Natural killer cell (primary cell): ENCODE measurements at regions not wholly inside any gene's neighbourhood (a gene's known extent, or its start where the extent isn't known, plus 50 kb on each side); places are given as distances from the start of the nearest gene placed in this dataset.
"Not testable (repeated sequence)": the region's sequence is repeated elsewhere in the genome, so short reads cannot be mapped to it uniquely, and the experiment has no call there.

Experiments
- ATAC-seq, 3 donors: fragments of 150-1000 bp in 2 of 3; fragments of 200-7000 bp in 1 of 3; cut with Tn5 transposase; 1 replicate in 1 of 3; 2 replicates in 2 of 3; pipeline ENCODE4 v1.10.0; 2021; ENCODE audit warnings: mild to moderate bottlenecking in 2 of 3, moderate library complexity in 2 of 3
- DNase-seq, 2 donors: peaks; one replicate each; pipeline versions ENCODE4 v3.0.0 to v3.0.0-alpha.2; 2013 to 2021; ENCODE audit warnings: mixed read lengths in 1 of 2
- H3K27ac ChIP-seq: one replicate; pipeline ENCODE4 v1.5.1; 2013; ENCODE audit warnings: mild to moderate bottlenecking, low read length
- H3K27me3 ChIP-seq: one replicate; pipeline ENCODE4 v1.6.1; 2013; ENCODE audit warnings: low read length; ENCODE audit not compliant: control insufficient read depth, insufficient read depth
- H3K36me3 ChIP-seq: one replicate; pipeline ENCODE4 v1.6.1; 2013; ENCODE audit warnings: low read length; ENCODE audit not compliant: control insufficient read depth, insufficient read depth
- H3K4me1 ChIP-seq: one replicate; pipeline ENCODE4 v1.6.1; 2013; ENCODE audit warnings: low read length; ENCODE audit not compliant: control insufficient read depth, insufficient read depth
- H3K4me3 ChIP-seq: one replicate; pipeline ENCODE4 v1.5.1; 2013; ENCODE audit warnings: low read length
- H3K9me3 ChIP-seq: one replicate; pipeline ENCODE4 v1.6.1; 2013; ENCODE audit warnings: low read length; ENCODE audit not compliant: control insufficient read depth, insufficient read depth
- H3K27ac Mint-ChIP-seq, 2 donors: one replicate each; pipeline ENCODE4 v1.8.0; 2022; ENCODE audit warnings: mild to moderate bottlenecking in 2 of 2, mixed read lengths in 2 of 2, moderate library complexity in 1 of 2
- H3K27me3 Mint-ChIP-seq, 2 donors: one replicate each; pipeline ENCODE4 v1.8.0; 2022; ENCODE audit warnings: low read depth in 2 of 2, mixed read lengths in 2 of 2
- H3K36me3 Mint-ChIP-seq: one replicate; pipeline ENCODE4 v1.8.0; 2022; ENCODE audit warnings: mixed read lengths
- H3K4me1 Mint-ChIP-seq, 2 donors: one replicate each; pipeline ENCODE4 v1.8.0; 2022; ENCODE audit warnings: mixed read lengths in 2 of 2
- H3K4me3 Mint-ChIP-seq: one replicate; pipeline ENCODE4 v1.8.0; 2022; ENCODE audit warnings: mild to moderate bottlenecking, moderate library complexity, mixed read lengths
- H3K9me3 Mint-ChIP-seq, 2 donors: one replicate each; pipeline ENCODE4 v1.8.0; 2022; ENCODE audit warnings: mixed read lengths in 2 of 2
- WGBS: methylation state at CpG from one replicate; pipeline ENCODE4 v1.1.7; 2013; ENCODE audit warnings: missing lambda C conversion rate; ENCODE audit not compliant: insufficient coverage; 5-methylcytosine and 5-hydroxymethylcytosine counted together
- intact Hi-C: fragments of 100-400 bp; cut with micrococcal nuclease; formaldehyde crosslinking; loops from one replicate; pipeline ENCODE4 v1.14.2; 2022
- TF ChIP-seq, protein P1 (sequence below): fragments of 200-600 bp; IDR thresholded peaks from one replicate; pipeline ENCODE4 v1.8.0; 2022; ENCODE audit warnings: antibody characterized with exemption

DNA sequence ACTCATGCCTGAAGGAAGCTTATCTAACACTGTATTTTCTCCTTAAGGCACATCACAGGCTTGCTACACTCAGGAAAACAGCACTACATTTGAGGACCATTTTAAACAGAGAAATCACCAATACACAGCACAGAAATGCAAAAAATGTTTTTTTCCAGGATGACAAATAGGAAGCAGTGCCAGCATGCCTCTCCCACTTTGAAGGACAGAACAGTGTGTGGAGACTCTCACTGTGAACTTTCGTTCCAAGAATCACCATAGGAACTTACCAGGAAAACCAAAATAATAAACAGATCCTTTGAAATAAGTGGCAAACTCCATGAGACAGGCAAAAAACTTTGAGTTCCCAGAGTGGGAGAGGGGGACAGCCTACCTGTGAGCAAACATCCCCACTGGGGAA, 217.8 kb upstream of the MAST4 start:
- Mint-ChIP-seq H3K9me3 (peaks cover 0 to 6% of the 10 kb centered on the region in 2 donors), H3K4me1 (no peaks in the 10 kb centered on the region), H3K27me3 (no peaks in the 10 kb centered on the region), H3K4me3 (no peak overlapping the region), H3K36me3 (no peaks in the 10 kb centered on the region), H3K27ac (no peak overlapping the region)
- Histone ChIP-seq H3K9me3 (peaks cover 3% of the 10 kb centered on the region), H3K27ac (no peak overlapping the region), H3K4me3 (no peak overlapping the region), H3K4me1 (no peaks in the 10 kb centered on the region), H3K36me3 (no peaks in the 10 kb centered on the region), H3K27me3 (no peaks in the 10 kb centered on the region)
- DNase-seq (no peak), ATAC-seq (no peak)
- TF ChIP-seq, protein P1, sequence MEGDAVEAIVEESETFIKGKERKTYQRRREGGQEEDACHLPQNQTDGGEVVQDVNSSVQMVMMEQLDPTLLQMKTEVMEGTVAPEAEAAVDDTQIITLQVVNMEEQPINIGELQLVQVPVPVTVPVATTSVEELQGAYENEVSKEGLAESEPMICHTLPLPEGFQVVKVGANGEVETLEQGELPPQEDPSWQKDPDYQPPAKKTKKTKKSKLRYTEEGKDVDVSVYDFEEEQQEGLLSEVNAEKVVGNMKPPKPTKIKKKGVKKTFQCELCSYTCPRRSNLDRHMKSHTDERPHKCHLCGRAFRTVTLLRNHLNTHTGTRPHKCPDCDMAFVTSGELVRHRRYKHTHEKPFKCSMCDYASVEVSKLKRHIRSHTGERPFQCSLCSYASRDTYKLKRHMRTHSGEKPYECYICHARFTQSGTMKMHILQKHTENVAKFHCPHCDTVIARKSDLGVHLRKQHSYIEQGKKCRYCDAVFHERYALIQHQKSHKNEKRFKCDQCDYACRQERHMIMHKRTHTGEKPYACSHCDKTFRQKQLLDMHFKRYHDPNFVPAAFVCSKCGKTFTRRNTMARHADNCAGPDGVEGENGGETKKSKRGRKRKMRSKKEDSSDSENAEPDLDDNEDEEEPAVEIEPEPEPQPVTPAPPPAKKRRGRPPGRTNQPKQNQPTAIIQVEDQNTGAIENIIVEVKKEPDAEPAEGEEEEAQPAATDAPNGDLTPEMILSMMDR: no peak
- intact Hi-C loops: no loop called here
- 67% methylated on average over 1 of the region's 1 CpG for WGBS

DNA sequence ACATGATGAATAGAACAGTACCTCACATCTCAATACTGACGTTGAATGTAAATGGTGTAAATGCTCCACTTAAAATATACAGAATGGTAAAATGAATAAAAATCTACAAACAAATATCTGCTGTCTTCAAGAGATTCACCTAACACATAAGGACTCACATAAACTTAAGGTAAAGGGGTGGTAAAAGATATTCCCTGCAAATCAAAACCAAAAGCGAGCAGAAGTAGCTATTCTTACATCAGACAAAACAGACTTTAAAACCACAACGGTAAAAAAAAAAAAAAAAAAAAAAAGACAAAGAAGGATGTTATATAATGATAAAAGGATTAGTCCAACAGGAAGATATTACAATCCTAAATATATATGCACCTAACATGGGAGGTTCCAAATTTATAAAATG, 214.0 kb upstream of the MAST4 start:
- H3K9me3 ChIP-seq: peaks cover 3% of the 10 kb centered on the region
- TF ChIP-seq, protein P1: no peak
- H3K4me1 ChIP-seq: no peaks in the 10 kb centered on the region
- WGBS: no CpG with 5 or more reads among the region's 3 CpGs
- no peaks in the 10 kb centered on the region for H3K36me3 Mint-ChIP-seq
- no peaks in the 10 kb centered on the region for H3K27me3 ChIP-seq
- no peaks in the 10 kb centered on the region for H3K4me1 Mint-ChIP-seq
- no peaks in the 10 kb centered on the region for H3K36me3 ChIP-seq
- H3K27ac ChIP-seq: no peak overlapping the region
- peaks cover 0 to 6% of the 10 kb centered on the region in 2 donors for H3K9me3 Mint-ChIP-seq
- intact Hi-C loops: no loop called here
- H3K4me3 ChIP-seq: no peak overlapping the region
- DNase-seq: no peak
- ATAC-seq: no peak
- no peak overlapping the region for H3K27ac Mint-ChIP-seq
- no peak overlapping the region for H3K4me3 Mint-ChIP-seq
- no peaks in the 10 kb centered on the region for H3K27me3 Mint-ChIP-seq

DNA sequence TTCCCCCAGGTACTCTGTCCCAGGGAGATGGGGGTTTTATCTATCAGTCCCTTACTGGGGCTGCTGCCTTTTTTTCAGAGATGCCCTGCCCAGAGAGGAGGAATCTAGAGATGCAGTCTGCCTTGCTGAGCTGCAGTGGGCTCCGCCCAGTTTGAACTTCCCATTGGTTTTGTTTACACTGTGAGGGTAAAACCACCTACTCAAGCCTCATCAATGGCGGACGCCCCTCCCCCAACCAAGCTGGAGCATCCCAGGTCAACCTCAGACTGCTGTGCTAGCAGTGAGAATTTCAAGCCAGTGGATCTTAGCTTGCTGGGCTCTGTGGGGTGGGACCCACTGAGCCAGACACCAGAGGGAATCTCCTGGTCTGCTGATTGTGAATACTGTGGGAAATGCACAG, 191.0 kb upstream of the MAST4 start:
- ATAC-seq, H3K36me3 Mint-ChIP-seq, intact Hi-C loops, H3K27me3 Mint-ChIP-seq, H3K27ac ChIP-seq, H3K27ac Mint-ChIP-seq, DNase-seq, H3K27me3 ChIP-seq, H3K9me3 Mint-ChIP-seq, H3K4me3 ChIP-seq, H3K36me3 ChIP-seq, H3K9me3 ChIP-seq, H3K4me1 Mint-ChIP-seq, H3K4me1 ChIP-seq, H3K4me3 Mint-ChIP-seq: not testable (repeated sequence)
- WGBS: 92% methylated on average over 3 of the region's 3 CpGs

DNA sequence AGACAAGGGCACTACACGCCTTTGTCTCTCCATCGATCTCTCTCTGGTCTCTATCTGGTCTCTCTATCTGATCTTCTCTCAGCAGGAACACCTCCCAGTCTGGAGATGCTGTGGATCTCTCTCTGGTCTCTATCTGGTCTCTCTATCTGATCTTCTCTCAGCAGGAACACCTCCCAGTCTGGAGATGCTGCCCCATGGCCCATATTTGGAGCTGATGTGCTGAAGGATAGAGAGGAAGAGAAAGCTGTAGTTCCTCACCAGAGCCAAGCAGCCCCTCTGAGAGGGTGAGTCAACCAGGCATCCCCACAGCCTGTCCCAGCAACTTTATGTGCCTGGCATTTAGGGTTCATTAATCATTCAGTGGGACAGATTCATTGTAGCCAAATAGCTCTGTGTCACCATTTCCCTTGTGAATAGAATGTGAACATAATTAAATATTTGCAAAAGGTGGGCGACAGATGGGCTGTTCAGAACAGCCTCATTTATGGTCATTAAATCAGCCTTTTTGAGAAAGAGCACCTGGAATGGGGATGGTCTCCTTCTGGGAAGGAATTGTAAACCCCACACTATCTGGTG, 189.3 kb upstream of the MAST4 start:
- H3K4me1 ChIP-seq: no peaks in the 10 kb centered on the region
- H3K27ac Mint-ChIP-seq: no peak overlapping the region
- no peaks in the 10 kb centered on the region for H3K27me3 ChIP-seq
- no peak overlapping the region for H3K27ac ChIP-seq
- H3K4me1 Mint-ChIP-seq: no peaks in the 10 kb centered on the region
- DNase-seq: no peak
- no peaks in the 10 kb centered on the region for H3K36me3 ChIP-seq
- intact Hi-C loops: no loop called here
- H3K9me3 Mint-ChIP-seq: peaks cover 3 to 6% of the 10 kb centered on the region in 2 donors
- no peaks in the 10 kb centered on the region for H3K9me3 ChIP-seq
- H3K27me3 Mint-ChIP-seq: peaks cover 0 to 8% of the 10 kb centered on the region in 2 donors
- no peak for ATAC-seq
- H3K36me3 Mint-ChIP-seq: no peaks in the 10 kb centered on the region
- WGBS: 27% methylated on average over 3 of the region's 3 CpGs
- H3K4me3 ChIP-seq: no peak overlapping the region
- TF ChIP-seq, protein P1: no peak
- no peak overlapping the region for H3K4me3 Mint-ChIP-seq
